Keratinocyte (primary cell): ENCODE measurements at regions not wholly inside any gene's neighbourhood (a gene's known extent, or its start where the extent isn't known, plus 50 kb on each side); places are given as distances from the start of the nearest gene placed in this dataset.

Source experiments
- DNase-seq: peaks from one replicate; pipeline ENCODE4 v3.0.0-alpha.2; 2011; ENCODE audit warnings: low read depth, missing footprints, low spot score
- FAIRE-seq: peaks from 2 replicates; lab custom pipeline; 2011; peaks lifted over from hg19 to GRCh38; lab: Jason Lieb, UNC
- H2AFZ ChIP-seq: 2 replicates; pipeline ENCODE4 v1.6.0; 2012; ENCODE audit warnings: low read length, control low read depth, inconsistent platforms; ENCODE audit not compliant: control insufficient read depth
- H3K27ac ChIP-seq: 2 replicates; pipeline ENCODE4 v1.5.1; 2011; ENCODE audit warnings: low read length; ENCODE audit not compliant: control insufficient read depth, insufficient read depth
- H3K27me3 ChIP-seq: 3 replicates; pipeline ENCODE4 v1.6.0; 2011; ENCODE audit warnings: low read length; ENCODE audit not compliant: control insufficient read depth, insufficient read depth; ENCODE audit errors: extremely low read depth
- H3K36me3 ChIP-seq, 2 experiments: 2 replicates in 1 of 2; 3 replicates in 1 of 2; pipeline ENCODE4 v1.5.1; 2011; ENCODE audit warnings: low read length in 2 of 2, mild to moderate bottlenecking in 1 of 2; ENCODE audit not compliant: control insufficient read depth in 2 of 2, insufficient read depth in 2 of 2; ENCODE audit errors: extremely low read depth in 1 of 2
- H3K4me1 ChIP-seq: 3 replicates; pipeline ENCODE4 v1.5.1; 2011; ENCODE audit warnings: low read length; ENCODE audit not compliant: control insufficient read depth, insufficient read depth; ENCODE audit errors: extremely low read depth
- H3K4me2 ChIP-seq: 3 replicates; pipeline ENCODE4 v1.6.0; 2011; ENCODE audit warnings: low read depth, low read length; ENCODE audit not compliant: control insufficient read depth, insufficient read depth; ENCODE audit errors: extremely low read depth
- H3K4me3 ChIP-seq, 3 experiments: fragments of 200-600 bp in 1 of 3; sonication (generic) in 1 of 3; 2 replicates in 2 of 3; 3 replicates in 1 of 3; pipeline ENCODE4 v1.5.1; 2011 to 2016; ENCODE audit warnings: low read length in 3 of 3, mild to moderate bottlenecking in 3 of 3, control low read depth in 2 of 3, inconsistent platforms in 1 of 3, low read depth in 1 of 3, mixed read lengths in 1 of 3, mixed run types in 1 of 3, moderate library complexity in 1 of 3; ENCODE audit not compliant: control insufficient read depth in 2 of 3, insufficient read depth in 2 of 3; ENCODE audit errors: extremely low read depth in 1 of 3
- H3K79me2 ChIP-seq: 2 replicates; pipeline ENCODE4 v1.6.0; 2012; ENCODE audit warnings: low read length; ENCODE audit not compliant: control insufficient read depth, insufficient read depth
- H3K9ac ChIP-seq: 3 replicates; pipeline ENCODE4 v1.6.0; 2011; ENCODE audit warnings: low read length; ENCODE audit not compliant: control insufficient read depth, insufficient read depth; ENCODE audit errors: extremely low read depth
- H3K9me1 ChIP-seq: 3 replicates; pipeline ENCODE4 v1.6.0; 2011; ENCODE audit warnings: low read length; ENCODE audit not compliant: control insufficient read depth, insufficient read depth; ENCODE audit errors: extremely low read depth
- H3K9me3 ChIP-seq: 2 replicates; pipeline ENCODE4 v1.5.1; 2012; ENCODE audit warnings: low read depth, low read length; ENCODE audit not compliant: control insufficient read depth
- H4K20me1 ChIP-seq: 3 replicates; pipeline ENCODE4 v1.6.0; 2011; ENCODE audit warnings: low read length; ENCODE audit not compliant: control insufficient read depth, insufficient read depth; ENCODE audit errors: extremely low read depth
- CTCF ChIP-seq, 3 experiments: IDR thresholded peaks in 1 of 3; conservative IDR thresholded peaks in 1 of 3; optimal IDR thresholded peaks in 1 of 3; 2 replicates in 2 of 3; 3 replicates in 1 of 3; pipeline versions ENCODE3 to v1.5.1; 2011; ENCODE audit warnings: low read length in 3 of 3, mild to moderate bottlenecking in 3 of 3, moderate library complexity in 2 of 3, control low read depth in 1 of 3, inconsistent platforms in 1 of 3; ENCODE audit not compliant: insufficient read depth in 2 of 3; ENCODE audit errors: extremely low read depth in 1 of 3
- EZH2 ChIP-seq: IDR thresholded peaks from one replicate; pipeline ENCODE4 v1.6.1; 2012; ENCODE audit warnings: inconsistent platforms, mild to moderate bottlenecking, low read length, moderate library complexity
- dilution Hi-C: fragments of 300-500 bp; cut with MboI; formaldehyde crosslinking; loops from one replicate; pipeline ENCODE4 v1.7.0; 2020; ENCODE audit warnings: low sequenced_read_pairs; ENCODE audit not compliant: extremely low pct_ligation_motif_present

GRCh38 chr20:57080796-57081195, 185.6 kb downstream of the BMP7 start:
- Histone ChIP-seq H3K36me3 (no peaks in the 10 kb centered on the region), H3K79me2 (no peaks in the 10 kb centered on the region), H3K4me2 (no peak overlapping the region), H3K27ac (no peak overlapping the region), H3K4me1 (peaks cover 12% of the 10 kb centered on the region), H3K9me1 (no peaks in the 10 kb centered on the region), H3K4me3 (no peak overlapping the region), H3K27me3 (no peaks in the 10 kb centered on the region), H3K9ac (no peak overlapping the region), H3K9me3 (peaks cover 2% of the 10 kb centered on the region), H2AFZ (no peak overlapping the region), H4K20me1 (no peaks in the 10 kb centered on the region)
- TF ChIP-seq CTCF (optimal IDR thresholded peaks at IDR 0.05 in 1 of 3, IDR thresholded peaks at IDR 0.05 in 1 of 3, conservative IDR thresholded peaks at IDR 0.05 in 1 of 3; ENCODE audit: extremely low read depth in 1 of 3, insufficient read depth in 2 of 3, low read length in 3 of 3) (peak; percentile 41 to 77 (median 62)), EZH2 (no peak)
- peak; percentile 57 for FAIRE-seq
- DNase-seq, result no peak
- dilution Hi-C loops, result loop anchor here (25.0 kb wide), 1 partner anchor 257 kb away; the partner anchor contains the start of gene SPO11

- Histone ChIP-seq H3K27ac (no peak overlapping the region), H3K36me3 (no peaks in the 10 kb centered on the region), H3K9me1 (no peaks in the 10 kb centered on the region), H3K79me2 (no peaks in the 10 kb centered on the region), H3K4me3 (no peak overlapping the region), H3K27me3 (no peaks in the 10 kb centered on the region), H3K9ac (no peak overlapping the region), H3K4me2 (no peak overlapping the region), H2AFZ (no peak overlapping the region), H3K9me3 (peaks cover 2% of the 10 kb centered on the region), H3K4me1 (no peaks in the 10 kb centered on the region), H4K20me1 (no peaks in the 10 kb centered on the region)
- TF ChIP-seq EZH2 (no peak), CTCF (optimal IDR thresholded peaks at IDR 0.05 in 1 of 3, IDR thresholded peaks at IDR 0.05 in 1 of 3, conservative IDR thresholded peaks at IDR 0.05 in 1 of 3; ENCODE audit: extremely low read depth in 1 of 3, insufficient read depth in 2 of 3, low read length in 3 of 3) (no peak)
- dilution Hi-C loops, result loop anchor here (25.0 kb wide), 1 partner anchor 255 kb away; the partner anchor contains the start of gene SPO11
- DNase-seq, result no peak
- FAIRE-seq, result no peak
These were observed 184.0 kb downstream of the BMP7 start for GRCh38 chr20:57082357-57082945.
